Stimulated activated CD4-positive, alpha-beta T cell treated with anti-CD3 and anti-CD28 coated beads, Interleukin-4, amount 100 ng/mL, for 24 hours (primary cell): ENCODE measurements at regions not wholly inside any gene's neighbourhood (a gene's known extent, or its start where the extent isn't known, plus 50 kb on each side); places are given as distances from the start of the nearest gene placed in this dataset.

Source experiments
- DNase-seq: peaks from one replicate; pipeline ENCODE4 v3.0.0-alpha.2; 2020

GRCh38 chr4:13126976-13127910 is 356.9 kb downstream of the RAB28 start:
- no peak for DNase-seq

- DNase-seq = no peak
These were observed 365.5 kb downstream of the RAB28 start for GRCh38 chr4:13118633-13119032.

- DNase-seq = no peak
These were observed 367.0 kb downstream of the RAB28 start for GRCh38 chr4:13117185-13117584.

- no peak for DNase-seq
These were observed 372.1 kb downstream of the RAB28 start for GRCh38 chr4:13112030-13112429.

GRCh38 chr4:13109536-13109935 is 374.6 kb downstream of the RAB28 start:
- DNase-seq = no peak

GRCh38 chr4:13108096-13108495 is 376.0 kb downstream of the RAB28 start:
- no peak for DNase-seq

- no peak for DNase-seq
These were observed 380.6 kb downstream of the RAB28 start for GRCh38 chr4:13103382-13104015.

- no peak for DNase-seq
These were observed 381.9 kb downstream of the RAB28 start for GRCh38 chr4:13102092-13102742.

- no peak for DNase-seq
These were observed 386.2 kb downstream of the RAB28 start for GRCh38 chr4:13097971-13098370.

GRCh38 chr4:13095722-13096121 is 388.4 kb downstream of the RAB28 start:
- DNase-seq = no peak

GRCh38 chr4:13093170-13093569 is 391.0 kb downstream of the RAB28 start:
- DNase-seq = no peak

- no peak for DNase-seq
These were observed 391.4 kb downstream of the RAB28 start for GRCh38 chr4:13092702-13093101.

- no peak for DNase-seq
These were observed 394.5 kb downstream of the RAB28 start for GRCh38 chr4:13089659-13089998.

GRCh38 chr4:13088726-13089658 is 395.1 kb downstream of the RAB28 start:
- DNase-seq = no peak

- DNase-seq = no peak
These were observed 397.1 kb downstream of the RAB28 start for GRCh38 chr4:13087041-13087440.

- DNase-seq = no peak
These were observed 399.9 kb downstream of the RAB28 start for GRCh38 chr4:13084210-13084609.

GRCh38 chr4:13081830-13082229 is 402.3 kb downstream of the RAB28 start:
- no peak for DNase-seq

GRCh38 chr4:13067077-13067476 is 417.1 kb downstream of the RAB28 start:
- DNase-seq = no peak

- no peak for DNase-seq
These were observed 425.1 kb downstream of the RAB28 start for GRCh38 chr4:13059019-13059418.

- DNase-seq = no peak
These were observed 427.4 kb downstream of the RAB28 start for GRCh38 chr4:13056630-13057189.

- DNase-seq = no peak
These were observed 429.6 kb downstream of the RAB28 start for GRCh38 chr4:13054420-13054970.

GRCh38 chr4:13047591-13047990 is 436.5 kb downstream of the RAB28 start:
- DNase-seq = no peak
